ENCODE measurements at regions not wholly inside any gene's neighbourhood (a gene's known extent, or its start where the extent isn't known, plus 50 kb on each side); places are given as distances from the start of the nearest gene placed in this dataset.

- no peak for DNase-seq
- Histone ChIP-seq H3K4me3 (ENCODE audit: low read depth, low read length) (no peak overlapping the region), H3K27me3 (replicated peaks) (no peaks in the 10 kb centered on the region), H3K36me3 (replicated peaks) (no peaks in the 10 kb centered on the region), H3K27ac (no peak overlapping the region)
- TF ChIP-seq CTCF (IDR thresholded peaks at IDR 0.05; ENCODE audit: low read depth, low read length, missing control alignments), result no peak
- in situ Hi-C loops (cut with HindIII; ENCODE audit: low pct_ligation_motif_present, low sequenced_read_pairs), result no loop called here
Measured at GRCh38 chr3:130627882-130628281, 110.9 kb downstream of the COL6A6 start.

All from brain microvascular endothelial cell (primary cell).